Gastrocnemius medialis (tissue), 4 donors: ENCODE measurements at regions not wholly inside any gene's neighbourhood (a gene's known extent, or its start where the extent isn't known, plus 50 kb on each side); places are given as distances from the start of the nearest gene placed in this dataset.

ENCODE experiments used
- POLR2A ChIP-seq, 2 donors: fragments of 450-650 bp; IDR thresholded peaks; one replicate each; pipeline ENCODE4 v1.6.1; 2017; ENCODE audit warnings: antibody characterized with exemption in 2 of 2, mild to moderate bottlenecking in 2 of 2, moderate library complexity in 2 of 2
- TF ChIP-seq, protein P1 (sequence below), 5 experiments: fragments of 450-650 bp in 3 of 5; fragments of 200-600 bp in 2 of 5; sonication (generic) in 2 of 5; IDR thresholded peaks in 4 of 5; conservative IDR thresholded peaks in 1 of 5; 1 replicate in 4 of 5; 2 replicates in 1 of 5; pipeline ENCODE4 v1.5.1; 2016 to 2019; ENCODE audit warnings: antibody characterized with exemption in 5 of 5, mild to moderate bottlenecking in 3 of 5, moderate library complexity in 3 of 5

DNA sequence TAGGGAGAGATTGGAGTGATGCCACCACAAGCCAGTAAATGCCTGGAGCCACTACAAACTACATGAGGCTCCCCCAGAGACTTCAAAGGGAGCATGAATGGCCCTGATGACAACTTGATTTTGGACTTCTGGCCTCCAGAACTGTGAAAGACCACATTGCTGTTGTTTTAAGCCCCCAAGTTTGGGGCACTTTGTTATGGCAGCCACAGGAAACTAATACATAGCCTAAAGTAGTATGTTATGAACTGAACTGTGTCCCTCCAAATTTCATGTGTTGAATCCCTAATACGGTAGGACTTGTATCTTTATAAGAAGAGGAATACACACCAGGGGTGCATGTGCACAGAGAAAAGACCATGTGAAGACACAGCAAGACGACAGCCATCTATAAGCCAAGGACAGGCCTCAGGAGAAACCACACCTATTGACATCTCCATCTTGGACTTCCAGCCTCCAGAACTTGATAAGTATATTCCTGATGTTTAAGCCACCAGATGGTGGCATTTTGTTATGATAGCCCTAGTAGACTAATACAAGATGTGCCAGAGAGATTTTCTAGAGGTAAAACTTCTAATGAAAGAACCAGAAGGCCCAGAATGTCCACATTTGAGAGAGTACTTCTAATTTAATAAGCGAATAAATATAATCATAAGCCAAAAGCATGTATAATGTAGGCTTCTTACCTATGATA is 127.1 kb upstream of the BMP4 start:
- TF ChIP-seq, protein P1, sequence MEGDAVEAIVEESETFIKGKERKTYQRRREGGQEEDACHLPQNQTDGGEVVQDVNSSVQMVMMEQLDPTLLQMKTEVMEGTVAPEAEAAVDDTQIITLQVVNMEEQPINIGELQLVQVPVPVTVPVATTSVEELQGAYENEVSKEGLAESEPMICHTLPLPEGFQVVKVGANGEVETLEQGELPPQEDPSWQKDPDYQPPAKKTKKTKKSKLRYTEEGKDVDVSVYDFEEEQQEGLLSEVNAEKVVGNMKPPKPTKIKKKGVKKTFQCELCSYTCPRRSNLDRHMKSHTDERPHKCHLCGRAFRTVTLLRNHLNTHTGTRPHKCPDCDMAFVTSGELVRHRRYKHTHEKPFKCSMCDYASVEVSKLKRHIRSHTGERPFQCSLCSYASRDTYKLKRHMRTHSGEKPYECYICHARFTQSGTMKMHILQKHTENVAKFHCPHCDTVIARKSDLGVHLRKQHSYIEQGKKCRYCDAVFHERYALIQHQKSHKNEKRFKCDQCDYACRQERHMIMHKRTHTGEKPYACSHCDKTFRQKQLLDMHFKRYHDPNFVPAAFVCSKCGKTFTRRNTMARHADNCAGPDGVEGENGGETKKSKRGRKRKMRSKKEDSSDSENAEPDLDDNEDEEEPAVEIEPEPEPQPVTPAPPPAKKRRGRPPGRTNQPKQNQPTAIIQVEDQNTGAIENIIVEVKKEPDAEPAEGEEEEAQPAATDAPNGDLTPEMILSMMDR (IDR thresholded peaks at IDR 0.05 in 4 of 5, conservative IDR thresholded peaks at IDR 0.05 in 1 of 5): no peak
- no peak for TF ChIP-seq POLR2A (IDR thresholded peaks at IDR 0.05)
